HG02943 (cell line): ENCODE measurements at regions not wholly inside any gene's neighbourhood (a gene's known extent, or its start where the extent isn't known, plus 50 kb on each side); places are given as distances from the start of the nearest gene placed in this dataset.

Experiments
- ATAC-seq: cut with Tn5 transposase; IDR thresholded peaks from one replicate; pipeline ENCODE4 v1.9.1; 2021; ENCODE audit warnings: mild to moderate bottlenecking, low read depth, moderate library complexity; ENCODE audit not compliant: unreplicated experiment

GRCh38 chr1:83691953-83692500 lies 306.9 kb downstream of the TTLL7 start:
- no peak for ATAC-seq

GRCh38 chr1:83689921-83690868 lies 308.7 kb downstream of the TTLL7 start:
- ATAC-seq: no peak

- no peak for ATAC-seq
Observed at GRCh38 chr1:83682132-83682531, 316.8 kb downstream of the TTLL7 start.

- no peak for ATAC-seq
Observed at GRCh38 chr1:83676106-83676505, 322.8 kb downstream of the TTLL7 start.

GRCh38 chr1:83673312-83673711 lies 325.6 kb downstream of the TTLL7 start:
- ATAC-seq: no peak

GRCh38 chr1:83671586-83671985 lies 327.3 kb downstream of the TTLL7 start:
- ATAC-seq: no peak

GRCh38 chr1:83670909-83671565 lies 327.9 kb downstream of the TTLL7 start:
- no peak for ATAC-seq

GRCh38 chr1:83641796-83642443 lies 357.0 kb downstream of the TTLL7 start:
- no peak for ATAC-seq

GRCh38 chr1:83641206-83641658 lies 357.7 kb downstream of the TTLL7 start:
- ATAC-seq: no peak

GRCh38 chr1:83639785-83640184 lies 359.1 kb downstream of the TTLL7 start:
- no peak for ATAC-seq

GRCh38 chr1:83637586-83637985 lies 361.3 kb downstream of the TTLL7 start:
- no peak for ATAC-seq

GRCh38 chr1:83637009-83637408 lies 361.9 kb downstream of the TTLL7 start:
- ATAC-seq: no peak

GRCh38 chr1:83632906-83633305 lies 366.0 kb downstream of the TTLL7 start:
- ATAC-seq: no peak

GRCh38 chr1:83631851-83632250 lies 367.1 kb downstream of the TTLL7 start:
- ATAC-seq: no peak

- ATAC-seq: no peak
Observed at GRCh38 chr1:83627045-83627444, 371.9 kb downstream of the TTLL7 start.

- no peak for ATAC-seq
Observed at GRCh38 chr1:83626603-83627002, 372.3 kb downstream of the TTLL7 start.

- ATAC-seq: no peak
Observed at GRCh38 chr1:83625646-83626045, 373.3 kb downstream of the TTLL7 start.

- no peak for ATAC-seq
Observed at GRCh38 chr1:83620016-83620415, 378.9 kb downstream of the TTLL7 start.

GRCh38 chr1:83619170-83619896 lies 379.6 kb downstream of the TTLL7 start:
- no peak for ATAC-seq

- no peak for ATAC-seq
Observed at GRCh38 chr1:83617883-83618282, 381.0 kb downstream of the TTLL7 start.
